PFSK-1 (cell line): ENCODE measurements at regions not wholly inside any gene's neighbourhood (a gene's known extent, or its start where the extent isn't known, plus 50 kb on each side); places are given as distances from the start of the nearest gene placed in this dataset.

Source experiments
- FOXP2 ChIP-seq: optimal IDR thresholded peaks from 2 replicates; pipeline ENCODE3; 2011; ENCODE audit warnings: borderline replicate concordance, control low read depth, inconsistent platforms; ENCODE audit not compliant: insufficient read depth; ENCODE audit errors: extremely low read length, extremely low read depth
- POLR2AphosphoS5 ChIP-seq: IDR thresholded peaks from 2 replicates; pipeline ENCODE4 v1.6.1; 2012; ENCODE audit warnings: low read depth, mild to moderate bottlenecking, control low read depth, low read length, moderate library complexity
- SIN3A ChIP-seq: IDR thresholded peaks from 2 replicates; pipeline ENCODE4 v1.6.1; 2012; ENCODE audit warnings: mild to moderate bottlenecking, low read length, moderate library complexity, borderline replicate concordance; ENCODE audit not compliant: insufficient read depth
- TAF1 ChIP-seq: IDR thresholded peaks from 2 replicates; pipeline ENCODE4 v1.6.1; 2012; ENCODE audit warnings: low read length, control low read depth, borderline replicate concordance; ENCODE audit not compliant: insufficient read depth
- TF ChIP-seq, protein P1 (sequence below), 2 experiments: IDR thresholded peaks; 2 replicates each; pipeline versions ENCODE4 v1.6.1 to v1.8.0; 2011 to 2012; ENCODE audit warnings: low read depth in 2 of 2, low read length in 2 of 2, control low read depth in 1 of 2, inconsistent platforms in 1 of 2, mild to moderate bottlenecking in 1 of 2, moderate library complexity in 1 of 2; ENCODE audit not compliant: insufficient read depth in 1 of 2

DNA sequence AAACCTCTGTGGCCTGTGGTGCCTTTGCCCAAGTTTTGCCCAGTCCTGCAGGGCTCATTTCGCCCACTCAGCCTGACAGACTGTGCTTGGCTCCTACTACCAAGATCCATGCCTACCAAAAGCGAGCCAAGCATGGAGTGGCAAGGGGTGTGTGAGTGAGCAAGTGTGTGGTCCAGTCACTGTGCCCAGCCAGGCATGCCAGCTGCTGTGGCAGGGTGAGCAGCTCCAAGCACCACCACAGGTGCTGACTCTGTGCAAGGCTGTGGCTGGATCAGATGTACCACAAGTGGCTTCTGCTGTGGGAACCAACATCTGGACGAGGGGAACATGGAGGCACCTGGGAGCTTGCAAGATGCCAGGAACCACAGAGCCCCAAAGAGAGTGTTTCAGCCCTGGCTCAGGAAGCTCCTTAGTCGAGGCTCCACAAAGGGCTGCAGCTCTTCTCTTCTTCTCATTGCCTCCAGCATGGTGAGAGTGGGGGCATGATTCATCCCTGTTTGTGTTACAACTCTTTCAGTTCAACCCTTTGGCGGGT, 1564.2 kb upstream of the MIR17HG start:
- TF ChIP-seq TAF1: no peak
- TF ChIP-seq POLR2AphosphoS5: no peak
- TF ChIP-seq FOXP2: no peak
- TF ChIP-seq, protein P1, sequence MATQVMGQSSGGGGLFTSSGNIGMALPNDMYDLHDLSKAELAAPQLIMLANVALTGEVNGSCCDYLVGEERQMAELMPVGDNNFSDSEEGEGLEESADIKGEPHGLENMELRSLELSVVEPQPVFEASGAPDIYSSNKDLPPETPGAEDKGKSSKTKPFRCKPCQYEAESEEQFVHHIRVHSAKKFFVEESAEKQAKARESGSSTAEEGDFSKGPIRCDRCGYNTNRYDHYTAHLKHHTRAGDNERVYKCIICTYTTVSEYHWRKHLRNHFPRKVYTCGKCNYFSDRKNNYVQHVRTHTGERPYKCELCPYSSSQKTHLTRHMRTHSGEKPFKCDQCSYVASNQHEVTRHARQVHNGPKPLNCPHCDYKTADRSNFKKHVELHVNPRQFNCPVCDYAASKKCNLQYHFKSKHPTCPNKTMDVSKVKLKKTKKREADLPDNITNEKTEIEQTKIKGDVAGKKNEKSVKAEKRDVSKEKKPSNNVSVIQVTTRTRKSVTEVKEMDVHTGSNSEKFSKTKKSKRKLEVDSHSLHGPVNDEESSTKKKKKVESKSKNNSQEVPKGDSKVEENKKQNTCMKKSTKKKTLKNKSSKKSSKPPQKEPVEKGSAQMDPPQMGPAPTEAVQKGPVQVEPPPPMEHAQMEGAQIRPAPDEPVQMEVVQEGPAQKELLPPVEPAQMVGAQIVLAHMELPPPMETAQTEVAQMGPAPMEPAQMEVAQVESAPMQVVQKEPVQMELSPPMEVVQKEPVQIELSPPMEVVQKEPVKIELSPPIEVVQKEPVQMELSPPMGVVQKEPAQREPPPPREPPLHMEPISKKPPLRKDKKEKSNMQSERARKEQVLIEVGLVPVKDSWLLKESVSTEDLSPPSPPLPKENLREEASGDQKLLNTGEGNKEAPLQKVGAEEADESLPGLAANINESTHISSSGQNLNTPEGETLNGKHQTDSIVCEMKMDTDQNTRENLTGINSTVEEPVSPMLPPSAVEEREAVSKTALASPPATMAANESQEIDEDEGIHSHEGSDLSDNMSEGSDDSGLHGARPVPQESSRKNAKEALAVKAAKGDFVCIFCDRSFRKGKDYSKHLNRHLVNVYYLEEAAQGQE (IDR thresholded peaks at IDR 0.05; ENCODE audit: insufficient read depth in 1 of 2, low read depth in 2 of 2, low read length in 2 of 2): no peak
- no peak for TF ChIP-seq SIN3A
